Glomerular endothelial cell (primary cell): ENCODE measurements at regions not wholly inside any gene's neighbourhood (a gene's known extent, or its start where the extent isn't known, plus 50 kb on each side); places are given as distances from the start of the nearest gene placed in this dataset.
"Not testable (repeated sequence)": the region's sequence is repeated elsewhere in the genome, so short reads cannot be mapped to it uniquely, and the experiment has no call there.

Source experiments
- DNase-seq: peaks from one replicate; pipeline ENCODE4 v3.0.0-alpha.2; 2011; ENCODE audit warnings: low read depth, low spot score; ENCODE audit errors: extremely low read depth

DNA sequence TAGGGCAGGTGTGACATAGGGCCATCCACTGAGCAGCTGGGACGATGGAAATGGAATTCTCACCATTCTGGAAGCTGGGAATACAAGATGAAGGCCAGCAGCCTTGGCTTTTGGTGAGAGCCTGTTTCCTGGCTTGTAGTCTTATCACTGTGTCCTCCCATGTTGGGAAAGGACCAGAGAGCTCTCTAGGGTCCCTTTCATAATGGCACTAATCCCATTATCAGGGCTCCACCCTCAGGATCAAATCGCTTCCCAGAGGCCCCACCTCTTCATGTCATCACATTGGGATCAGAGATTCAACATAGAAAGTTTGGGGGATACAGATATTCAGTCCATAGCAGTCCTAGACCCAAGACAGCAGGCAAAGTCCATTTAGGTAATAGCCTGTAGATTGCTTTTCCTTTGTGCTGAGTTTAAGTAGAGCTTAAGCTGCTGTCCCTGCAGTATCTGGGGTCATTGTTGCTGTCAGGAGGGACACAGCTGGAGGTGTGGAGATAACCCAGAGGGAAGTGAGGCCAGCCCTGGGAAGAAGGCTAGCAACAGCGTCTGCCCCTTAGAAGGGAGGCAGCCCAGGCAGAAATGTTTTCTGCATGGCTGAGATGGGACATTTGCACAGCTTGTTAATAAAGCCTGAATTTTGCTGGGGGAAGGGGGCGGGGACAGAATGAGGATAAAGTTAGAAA lies 136.5 kb upstream of the GPR12 start:
- DNase-seq = no peak

DNA sequence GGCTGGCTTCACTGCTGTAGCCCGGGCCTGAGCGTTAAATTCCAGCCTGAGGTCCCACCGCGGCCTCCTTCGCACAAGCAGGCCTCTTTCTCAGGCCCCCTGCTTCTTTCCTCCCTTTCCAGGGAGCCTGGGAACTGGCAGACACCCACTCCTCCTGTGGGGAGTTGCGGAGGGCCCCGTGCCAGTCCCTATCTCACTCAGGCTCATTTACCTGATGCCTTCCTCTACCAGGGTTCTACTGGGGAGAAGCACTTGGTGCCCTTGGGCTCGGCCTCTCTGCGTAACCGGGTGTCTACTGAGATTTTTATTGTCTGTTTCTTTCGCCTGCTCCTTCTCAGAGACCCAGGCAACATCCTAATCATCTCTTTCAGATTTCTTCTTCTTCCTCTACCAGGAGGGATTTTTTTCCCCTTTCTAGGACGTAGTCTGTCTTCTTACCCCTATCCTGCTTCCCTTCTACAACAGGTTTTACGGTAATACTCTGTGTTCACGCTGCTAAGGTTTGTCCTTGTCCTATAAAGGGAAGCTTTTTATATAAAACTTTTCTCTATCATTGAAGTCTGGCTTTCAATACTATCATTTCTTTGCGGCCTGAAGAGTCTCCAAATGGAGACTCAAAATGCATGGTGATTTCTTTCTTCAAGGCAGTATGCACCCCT lies 135.4 kb upstream of the GPR12 start:
- DNase-seq = no peak

DNA sequence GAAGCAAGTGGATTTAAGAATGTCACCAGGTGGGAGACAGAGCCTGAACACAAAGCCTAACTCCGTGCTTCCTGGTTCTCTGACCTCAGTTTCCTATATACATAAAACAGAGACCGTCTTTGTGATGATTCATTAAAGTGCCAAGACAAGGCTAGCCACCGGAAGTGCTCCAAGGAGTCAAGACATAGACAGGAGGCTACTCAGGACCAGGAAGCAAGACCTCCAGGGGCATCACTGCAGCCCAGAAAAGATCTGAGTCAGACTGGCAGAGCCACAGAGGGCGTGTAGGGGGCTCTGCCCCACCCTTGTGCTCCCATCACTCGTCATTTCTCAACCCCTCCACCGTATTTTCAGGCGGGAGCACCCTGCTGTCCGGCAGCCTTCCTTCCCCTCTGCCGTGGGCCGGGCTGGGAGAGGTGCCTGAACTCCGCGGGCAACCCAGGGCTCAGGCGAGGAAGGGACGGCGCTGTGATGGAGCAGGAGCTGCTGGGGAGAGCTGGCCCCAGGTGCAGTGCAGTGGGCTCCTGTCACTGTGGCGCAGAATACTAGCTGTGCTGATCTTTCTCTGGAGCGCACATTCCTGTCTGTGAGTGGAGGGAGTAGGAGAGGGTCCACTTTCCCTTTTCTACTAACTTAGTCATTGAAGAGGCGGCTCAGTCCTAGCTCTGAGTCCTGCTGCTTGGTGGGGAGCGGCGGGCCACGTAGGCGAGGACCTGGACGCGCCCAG lies 134.7 kb upstream of the GPR12 start:
- no peak for DNase-seq

DNA sequence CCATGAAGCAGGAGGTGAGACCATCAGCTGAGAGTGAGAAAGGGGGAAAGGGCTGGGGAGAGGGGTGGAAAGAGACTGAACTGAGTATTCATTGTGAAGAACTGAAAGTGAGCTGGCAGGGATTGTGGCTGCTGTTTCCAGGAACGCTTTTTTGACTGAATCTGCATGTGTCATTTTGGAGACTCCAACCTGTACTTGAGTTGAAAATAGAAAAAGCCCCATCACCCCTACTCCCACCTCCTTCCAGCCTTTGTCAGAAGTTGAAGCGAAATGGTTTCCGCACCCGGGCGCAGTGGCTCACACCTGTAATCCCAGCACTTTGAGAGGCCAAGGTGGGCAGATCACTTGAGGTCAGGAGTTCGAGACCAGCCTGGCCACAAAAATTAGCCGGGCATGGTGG lies 128.0 kb upstream of the GPR12 start:
- DNase-seq = no peak

DNA sequence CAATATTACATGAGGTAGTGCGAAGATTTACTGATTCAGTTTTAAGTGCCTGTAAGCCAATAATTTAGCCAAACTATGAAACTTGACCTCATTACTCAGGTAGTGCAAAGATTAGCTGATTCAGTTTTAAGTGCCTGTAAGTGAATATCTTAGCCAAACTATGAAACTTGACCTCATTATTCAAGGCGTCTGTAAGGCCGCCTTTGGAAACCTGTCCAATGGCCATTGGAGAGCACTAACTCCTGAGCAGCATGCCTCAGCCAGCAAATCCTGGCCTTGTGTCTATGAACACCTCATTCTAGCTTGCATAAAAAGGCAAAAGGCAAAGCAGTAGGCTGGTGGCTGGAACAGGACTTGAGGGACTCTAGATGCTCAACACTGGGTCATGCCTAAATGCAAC lies 127.0 kb upstream of the GPR12 start:
- no peak for DNase-seq

DNA sequence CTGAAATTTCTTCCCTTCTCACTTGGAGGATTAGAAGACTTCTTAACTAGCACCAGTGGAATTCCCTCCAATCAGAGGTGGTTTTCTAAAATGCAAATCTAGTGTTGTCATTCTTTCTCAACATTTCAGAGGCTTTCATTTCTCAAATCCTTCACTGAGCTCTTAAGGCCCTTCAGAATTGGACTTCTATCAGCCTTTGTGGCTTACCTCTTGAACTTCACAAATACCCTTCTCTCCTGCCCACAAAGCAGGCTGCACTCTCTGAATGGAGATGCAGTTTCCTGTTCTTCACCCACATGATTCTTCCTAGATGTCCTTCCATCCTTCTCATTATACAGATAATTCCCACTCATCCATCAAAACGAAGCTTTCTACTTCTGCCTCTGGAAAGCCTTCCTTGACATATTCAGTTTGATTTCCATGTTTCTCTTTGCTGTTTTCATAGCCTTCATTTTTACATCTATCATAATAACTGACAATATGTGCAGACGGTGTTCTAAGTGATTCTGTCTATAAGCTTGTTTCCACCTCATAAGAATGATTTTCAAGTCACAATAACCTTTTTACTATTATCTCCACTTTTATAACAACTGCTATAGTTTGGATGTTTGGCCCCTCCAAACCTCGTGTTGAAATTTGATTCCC lies 123.1 kb upstream of the GPR12 start:
- DNase-seq = no peak

DNA sequence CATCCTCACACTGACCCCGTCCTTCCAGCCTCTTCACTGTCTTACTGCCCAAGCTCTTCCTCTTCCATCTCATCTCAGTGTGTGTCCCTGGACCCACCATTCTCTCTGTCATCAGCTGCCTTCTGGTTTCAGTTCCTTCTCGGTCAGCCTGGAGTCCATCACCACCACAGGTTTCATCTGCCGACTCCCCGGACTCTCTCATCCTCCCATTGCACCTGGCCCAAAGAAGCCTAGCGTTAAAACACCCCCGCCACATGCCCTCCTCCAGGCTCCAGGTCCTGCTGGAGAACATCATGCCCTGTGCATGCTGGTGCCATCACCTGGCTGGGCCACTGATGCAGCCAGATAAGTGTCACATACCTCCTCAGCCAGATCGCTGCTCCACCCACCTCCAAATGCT lies 122.1 kb upstream of the GPR12 start:
- no peak for DNase-seq

DNA sequence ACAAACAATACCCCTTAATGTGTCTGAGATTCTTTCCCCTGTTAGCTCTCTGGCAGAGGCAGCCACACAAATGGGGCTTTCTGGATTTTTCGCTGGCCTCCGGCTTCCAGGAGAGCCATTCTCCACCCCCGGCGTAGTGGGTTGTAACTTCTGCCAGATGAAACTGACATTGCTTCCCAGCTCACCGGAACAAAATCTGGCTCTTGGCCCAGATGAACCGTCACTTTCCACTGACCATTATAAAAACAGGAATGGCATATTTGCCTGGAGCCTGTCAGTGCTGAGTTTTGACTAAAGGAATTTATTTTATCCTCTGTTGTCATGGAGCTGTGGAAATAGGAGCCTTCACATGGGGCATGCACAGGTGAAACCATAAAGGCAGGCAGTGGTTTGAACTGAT lies 120.6 kb upstream of the GPR12 start:
- no peak for DNase-seq

DNA sequence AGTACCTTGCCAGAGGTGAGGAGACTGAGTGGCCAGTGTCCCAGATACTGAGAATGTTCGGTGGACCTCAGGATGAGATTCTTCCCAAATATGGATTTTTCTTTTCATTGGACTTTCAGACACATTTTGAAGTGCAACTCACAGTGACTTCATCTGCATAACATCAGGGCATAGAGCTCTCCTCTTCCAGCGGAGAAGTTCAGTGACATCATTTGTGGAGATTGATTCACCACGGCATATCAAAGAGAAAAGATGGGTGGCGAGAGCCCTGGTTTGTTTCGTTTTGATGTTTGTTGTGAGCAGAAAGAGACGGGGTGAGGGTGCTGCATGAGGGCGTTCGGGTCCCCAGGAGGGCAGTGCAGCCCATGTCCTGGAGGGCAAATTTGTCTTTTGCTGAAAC lies 120.1 kb upstream of the GPR12 start:
- DNase-seq = no peak

DNA sequence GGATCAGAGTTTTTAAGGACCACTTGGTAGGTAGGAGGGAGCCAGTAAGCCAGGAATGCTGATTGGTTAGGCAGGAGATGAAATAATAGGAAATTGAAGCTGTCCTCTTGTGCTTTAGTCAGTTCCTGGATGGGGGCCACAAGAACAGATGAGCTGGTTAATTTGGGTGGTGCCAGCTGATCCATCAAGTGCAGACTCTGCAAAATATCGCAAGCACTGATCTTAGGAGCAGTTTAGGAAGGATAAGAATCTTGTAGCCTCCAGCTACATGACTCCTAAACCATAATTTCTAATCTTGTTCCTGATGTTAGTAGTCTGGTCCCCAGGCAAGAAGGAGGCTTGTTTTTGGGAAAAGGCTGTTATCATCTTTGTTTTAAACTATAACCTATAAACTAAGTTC lies 117.9 kb upstream of the GPR12 start:
- no peak for DNase-seq

DNA sequence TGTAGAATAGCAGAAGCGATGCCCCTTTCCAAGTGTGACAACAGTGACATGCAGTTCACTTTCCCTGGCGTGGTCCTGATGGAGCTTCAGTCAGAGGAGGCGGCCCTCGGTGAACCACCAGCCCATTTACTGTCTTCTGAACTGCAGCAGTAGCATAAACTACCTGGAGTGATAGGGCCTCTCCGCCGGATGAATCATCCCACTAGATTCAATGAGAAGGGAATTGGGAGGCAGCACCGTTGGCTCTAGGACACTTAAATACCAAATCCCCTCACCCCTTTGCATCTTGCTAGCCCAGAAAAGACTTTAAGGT lies 112.8 kb upstream of the GPR12 start:
- no peak for DNase-seq

DNA sequence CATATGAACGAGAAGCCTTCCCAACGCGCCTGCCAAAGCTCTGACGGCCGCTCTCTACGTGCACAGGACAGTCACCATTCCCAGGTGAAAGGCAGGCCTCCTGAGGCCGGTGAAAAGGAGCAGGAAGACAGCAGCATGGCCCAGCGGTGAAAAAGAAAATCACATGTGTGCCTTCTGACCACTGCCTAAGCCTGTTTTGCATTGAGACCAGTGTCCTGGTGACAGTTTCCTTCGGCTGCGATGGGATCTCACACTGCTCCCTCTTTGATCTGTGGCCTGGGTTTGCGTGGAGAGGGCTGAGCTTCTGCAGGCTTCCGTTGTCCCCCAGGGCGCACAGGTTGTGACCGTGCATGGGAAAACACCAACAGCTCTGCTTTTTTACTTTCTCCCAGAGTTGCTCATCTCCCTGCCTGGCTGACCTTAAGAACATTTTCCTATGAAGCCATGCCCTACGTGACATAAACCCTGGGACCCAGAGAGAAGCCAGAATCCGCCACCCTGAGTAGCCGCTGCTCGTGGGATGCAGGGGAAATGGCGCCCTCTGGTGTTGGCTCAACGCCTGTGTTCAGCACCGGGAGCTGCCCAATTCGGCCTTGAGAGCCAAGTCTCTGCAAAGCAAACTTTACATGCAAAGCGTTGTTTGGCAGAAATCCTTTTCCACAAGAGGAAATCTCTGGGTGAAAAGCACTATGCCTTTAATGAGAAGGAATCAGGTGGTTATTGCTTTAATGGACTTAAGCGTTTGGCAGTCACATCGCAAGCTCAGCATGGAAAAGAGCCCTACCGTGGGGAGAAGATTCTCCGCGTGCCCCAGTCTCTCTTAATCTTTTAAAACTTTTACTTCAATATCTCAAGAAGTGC lies 112.2 kb upstream of the GPR12 start:
- DNase-seq = no peak

DNA sequence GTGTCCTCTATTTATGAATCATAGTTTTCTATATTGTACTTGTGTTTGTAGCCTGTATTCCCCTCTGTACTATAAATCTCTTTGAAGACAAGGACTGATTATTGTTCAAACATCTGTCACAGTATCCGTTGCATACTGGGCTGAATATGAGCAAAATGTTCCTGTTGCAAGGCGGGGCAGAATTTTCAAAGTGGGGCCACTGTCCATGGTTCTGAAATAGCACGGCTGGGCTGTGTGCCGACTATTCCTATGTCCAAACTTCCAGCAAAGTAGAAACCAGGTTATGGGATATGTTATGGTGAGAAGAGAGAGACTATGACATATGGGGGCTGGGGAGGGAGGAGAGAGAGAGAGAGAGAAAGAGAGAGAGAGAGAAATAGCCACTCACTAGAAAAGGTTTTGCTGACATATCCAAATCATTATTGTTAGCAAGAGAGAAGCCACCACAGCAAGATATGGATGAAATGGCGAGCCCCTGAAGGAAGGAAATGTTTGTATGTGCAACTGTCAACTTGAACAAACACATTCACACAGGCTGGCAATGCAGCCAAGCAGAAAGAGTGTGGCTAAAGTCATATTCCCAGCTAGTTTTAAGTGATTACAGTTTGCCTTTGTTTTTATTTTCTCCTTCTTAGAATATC lies 107.0 kb upstream of the GPR12 start:
- DNase-seq = no peak

DNA sequence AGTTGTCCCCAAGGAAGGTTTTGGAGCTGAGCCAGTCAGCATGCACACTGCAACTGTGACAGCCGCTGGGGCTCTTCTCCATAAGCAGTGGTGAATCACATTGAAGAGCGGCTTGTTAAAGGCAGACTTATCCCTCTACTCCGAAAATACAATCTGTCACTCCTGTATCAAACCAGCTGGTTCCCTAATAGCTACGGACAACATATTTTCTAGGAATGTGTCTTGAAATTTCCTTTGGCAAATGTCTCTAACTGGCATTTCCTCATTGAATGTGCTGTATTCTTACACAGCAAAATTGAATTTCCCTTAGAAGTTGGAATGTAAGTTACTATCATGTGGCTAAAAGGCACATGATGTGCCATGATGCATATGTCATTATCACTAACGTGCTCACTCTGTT lies 104.0 kb upstream of the GPR12 start:
- no peak for DNase-seq

DNA sequence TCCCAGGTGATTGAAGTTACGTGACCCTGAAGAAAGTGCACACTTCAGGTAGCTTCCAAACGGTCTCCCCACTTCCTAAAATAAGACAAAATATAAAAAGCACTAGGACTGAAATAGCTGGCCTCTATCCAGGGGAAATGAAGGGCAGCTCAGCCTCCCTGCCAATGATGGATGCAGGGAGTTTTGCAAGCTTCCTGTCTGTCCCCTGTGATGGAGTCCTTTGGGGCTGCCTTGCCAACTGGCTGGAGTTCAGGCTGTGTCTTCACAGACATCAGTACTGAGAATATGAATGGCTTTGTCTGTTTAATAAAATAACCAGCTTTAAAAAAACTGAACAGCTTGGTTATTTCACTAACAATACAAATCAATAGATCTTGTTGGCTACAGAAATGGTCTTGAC lies 101.4 kb upstream of the GPR12 start:
- no peak for DNase-seq

DNA sequence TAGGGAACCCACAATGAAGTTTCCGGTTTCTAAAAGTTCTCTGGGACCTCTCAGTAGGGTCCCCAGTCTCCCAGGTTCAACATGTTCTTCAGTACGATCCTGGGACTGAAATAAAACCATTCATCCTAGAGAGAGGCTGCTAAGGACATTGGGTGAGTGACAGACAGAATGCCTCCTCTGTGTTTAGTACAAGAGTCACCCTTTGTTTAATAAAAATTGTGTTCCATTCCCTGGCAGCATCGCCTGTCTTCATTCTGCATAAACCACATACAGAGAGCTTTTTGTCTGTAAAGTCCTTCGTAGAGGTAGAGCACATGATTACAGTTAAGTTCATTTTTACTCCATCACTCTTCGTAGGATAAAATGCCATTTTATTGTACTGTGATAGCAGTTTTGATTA lies 95.3 kb upstream of the GPR12 start:
- DNase-seq = no peak

DNA sequence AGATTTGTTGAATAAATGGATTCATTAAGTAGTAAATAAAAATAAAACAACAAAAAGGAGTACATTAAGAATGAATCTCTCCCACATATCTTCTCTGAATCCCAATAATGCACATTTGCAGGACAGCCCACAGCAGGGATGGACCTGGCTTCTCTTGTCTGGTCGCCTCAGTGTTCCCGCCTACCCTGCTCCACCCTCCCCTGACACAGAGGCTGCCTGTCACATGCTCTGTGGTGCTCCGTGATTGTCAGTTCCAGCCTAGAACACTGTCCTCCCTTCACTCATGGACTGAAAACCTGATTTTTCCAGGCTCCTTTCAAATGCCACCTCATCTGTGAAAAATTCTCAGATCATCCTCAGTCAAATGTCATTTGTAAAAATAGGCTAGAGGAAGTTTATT lies 94.5 kb upstream of the GPR12 start:
- no peak for DNase-seq

DNA sequence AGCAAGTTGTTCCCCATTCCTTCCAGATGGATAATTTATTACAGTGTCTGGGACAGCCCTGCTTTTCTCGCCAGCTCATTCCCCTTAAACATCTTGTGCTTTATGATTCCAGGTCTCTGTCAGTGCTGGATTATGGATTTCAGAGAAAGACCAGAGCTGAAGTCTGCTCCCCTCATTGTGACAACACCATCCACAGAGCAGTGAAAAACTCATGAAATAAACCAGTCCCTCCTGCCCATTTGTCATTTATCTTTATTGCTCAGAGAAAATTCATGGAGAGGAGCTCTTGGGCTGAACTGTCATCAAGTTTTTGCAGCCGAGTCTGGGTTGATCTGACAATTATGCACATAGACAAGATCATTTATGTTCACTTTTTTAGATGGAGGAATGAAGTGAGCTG lies 92.7 kb upstream of the GPR12 start:
- DNase-seq = no peak

DNA sequence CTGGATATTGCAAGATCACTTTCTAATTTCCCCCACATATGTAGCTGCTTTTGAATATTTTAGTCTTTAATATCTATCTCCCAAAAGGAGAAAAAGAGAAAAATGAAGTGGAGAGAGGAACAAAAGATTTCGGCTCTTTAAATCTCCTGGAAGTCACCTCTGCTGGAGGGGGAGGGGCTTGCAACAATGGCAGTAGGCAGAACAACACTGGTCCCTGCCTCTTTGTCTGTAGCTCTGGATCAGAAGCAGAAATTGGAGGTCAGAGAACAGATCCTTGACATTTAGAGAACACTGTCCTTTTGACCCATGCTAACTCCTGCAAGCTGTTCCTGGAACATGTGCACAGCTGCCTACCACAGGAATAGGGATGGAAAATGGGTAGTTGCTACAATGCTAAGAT lies 86.7 kb upstream of the GPR12 start:
- DNase-seq = no peak

DNA sequence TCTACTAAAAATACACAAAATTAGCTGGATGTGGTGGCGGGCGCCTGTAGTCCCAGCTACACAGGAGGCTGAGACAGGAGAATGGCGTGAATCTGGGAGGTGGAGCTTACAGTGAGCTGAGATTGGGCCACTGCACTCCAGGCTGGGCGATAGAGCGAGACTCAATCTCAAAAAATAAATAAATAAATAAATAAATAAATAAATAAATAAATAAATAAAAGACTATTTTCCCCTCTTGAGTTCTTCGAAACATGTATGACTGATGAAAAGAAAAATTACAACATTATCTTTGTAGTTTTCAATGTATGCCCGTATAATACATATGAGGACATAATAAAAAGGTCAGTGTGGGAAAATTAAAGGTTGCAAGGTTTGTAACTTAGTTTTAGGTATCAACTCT lies 84.5 kb upstream of the GPR12 start:
- DNase-seq = not testable (repeated sequence)

DNA sequence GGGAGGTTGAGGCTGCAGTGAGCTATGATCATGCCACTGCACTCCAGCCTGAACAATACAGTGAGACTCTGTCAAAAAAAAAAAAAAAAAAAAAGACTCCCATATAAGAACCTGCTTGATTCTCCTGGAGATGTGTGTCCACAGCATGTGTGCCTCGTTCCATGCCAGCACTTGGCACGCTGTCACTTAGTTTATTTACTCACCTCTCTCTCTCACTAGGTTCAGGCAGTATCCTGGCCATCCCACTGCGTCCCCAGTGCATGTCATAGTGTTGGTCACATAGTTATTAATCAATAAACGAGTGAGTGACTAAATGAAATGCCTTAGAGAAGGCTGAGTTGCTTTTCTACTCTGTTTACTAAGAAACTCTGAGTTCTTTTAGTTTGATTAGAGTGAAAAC lies 79.1 kb upstream of the GPR12 start:
- DNase-seq = no peak
